IMR-90 (cell line): ENCODE measurements at regions not wholly inside any gene's neighbourhood (a gene's known extent, or its start where the extent isn't known, plus 50 kb on each side); places are given as distances from the start of the nearest gene placed in this dataset.

Source experiments
- BHLHE40 ChIP-seq: fragments of 150-350 bp; IDR thresholded peaks from 2 replicates; pipeline ENCODE4 v1.6.1; 2016; ENCODE audit warnings: mild to moderate bottlenecking, low read depth, low read length
- CEBPB ChIP-seq: IDR thresholded peaks from 2 replicates; pipeline ENCODE4 v1.6.1; 2012; ENCODE audit warnings: low read depth, low read length, improper control_type of control experiment
- MXI1 ChIP-seq: IDR thresholded peaks from 2 replicates; pipeline ENCODE4 v1.6.1; 2012; ENCODE audit warnings: low read depth, mild to moderate bottlenecking, low read length, moderate library complexity, borderline replicate concordance
- RAD21 ChIP-seq: IDR thresholded peaks from 2 replicates; pipeline ENCODE4 v1.6.1; 2012; ENCODE audit warnings: low read length, improper control_type of control experiment
- USF2 ChIP-seq: fragments of 150-350 bp; IDR thresholded peaks from 2 replicates; pipeline ENCODE4 v1.6.1; 2017; ENCODE audit warnings: mild to moderate bottlenecking, antibody characterized with exemption, low read length, low read depth
- TF ChIP-seq, protein P1 (sequence below): conservative IDR thresholded peaks from 2 replicates; pipeline ENCODE4 v1.5.1; 2012; ENCODE audit warnings: mild to moderate bottlenecking, low read depth, low read length, improper control_type of control experiment

DNA sequence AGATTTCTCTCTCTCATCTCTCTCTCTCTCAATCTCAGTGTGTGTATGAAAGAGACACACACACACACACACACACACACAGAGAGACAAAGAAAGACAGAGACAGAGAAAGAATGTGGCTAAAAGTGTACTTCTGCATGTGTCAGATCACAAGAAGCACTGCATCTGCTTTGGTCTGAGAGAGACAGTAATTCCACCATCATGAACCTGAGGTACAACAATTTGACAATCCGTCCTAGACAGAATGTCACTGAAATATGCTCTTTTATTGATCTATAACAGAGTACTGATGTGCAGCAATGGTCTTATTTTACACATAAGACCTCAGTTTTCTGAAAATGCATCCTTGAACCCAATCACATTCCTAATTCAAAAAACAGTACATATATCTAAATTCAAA is 576.2 kb upstream of the SMIM31 start:
- TF ChIP-seq BHLHE40 = no peak
- TF ChIP-seq, protein P1, sequence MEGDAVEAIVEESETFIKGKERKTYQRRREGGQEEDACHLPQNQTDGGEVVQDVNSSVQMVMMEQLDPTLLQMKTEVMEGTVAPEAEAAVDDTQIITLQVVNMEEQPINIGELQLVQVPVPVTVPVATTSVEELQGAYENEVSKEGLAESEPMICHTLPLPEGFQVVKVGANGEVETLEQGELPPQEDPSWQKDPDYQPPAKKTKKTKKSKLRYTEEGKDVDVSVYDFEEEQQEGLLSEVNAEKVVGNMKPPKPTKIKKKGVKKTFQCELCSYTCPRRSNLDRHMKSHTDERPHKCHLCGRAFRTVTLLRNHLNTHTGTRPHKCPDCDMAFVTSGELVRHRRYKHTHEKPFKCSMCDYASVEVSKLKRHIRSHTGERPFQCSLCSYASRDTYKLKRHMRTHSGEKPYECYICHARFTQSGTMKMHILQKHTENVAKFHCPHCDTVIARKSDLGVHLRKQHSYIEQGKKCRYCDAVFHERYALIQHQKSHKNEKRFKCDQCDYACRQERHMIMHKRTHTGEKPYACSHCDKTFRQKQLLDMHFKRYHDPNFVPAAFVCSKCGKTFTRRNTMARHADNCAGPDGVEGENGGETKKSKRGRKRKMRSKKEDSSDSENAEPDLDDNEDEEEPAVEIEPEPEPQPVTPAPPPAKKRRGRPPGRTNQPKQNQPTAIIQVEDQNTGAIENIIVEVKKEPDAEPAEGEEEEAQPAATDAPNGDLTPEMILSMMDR = no peak
- no peak for TF ChIP-seq CEBPB
- TF ChIP-seq USF2 = no peak
- no peak for TF ChIP-seq MXI1
- no peak for TF ChIP-seq RAD21
